ENCODE measurements at regions not wholly inside any gene's neighbourhood (a gene's known extent, or its start where the extent isn't known, plus 50 kb on each side); places are given as distances from the start of the nearest gene placed in this dataset.

DNA sequence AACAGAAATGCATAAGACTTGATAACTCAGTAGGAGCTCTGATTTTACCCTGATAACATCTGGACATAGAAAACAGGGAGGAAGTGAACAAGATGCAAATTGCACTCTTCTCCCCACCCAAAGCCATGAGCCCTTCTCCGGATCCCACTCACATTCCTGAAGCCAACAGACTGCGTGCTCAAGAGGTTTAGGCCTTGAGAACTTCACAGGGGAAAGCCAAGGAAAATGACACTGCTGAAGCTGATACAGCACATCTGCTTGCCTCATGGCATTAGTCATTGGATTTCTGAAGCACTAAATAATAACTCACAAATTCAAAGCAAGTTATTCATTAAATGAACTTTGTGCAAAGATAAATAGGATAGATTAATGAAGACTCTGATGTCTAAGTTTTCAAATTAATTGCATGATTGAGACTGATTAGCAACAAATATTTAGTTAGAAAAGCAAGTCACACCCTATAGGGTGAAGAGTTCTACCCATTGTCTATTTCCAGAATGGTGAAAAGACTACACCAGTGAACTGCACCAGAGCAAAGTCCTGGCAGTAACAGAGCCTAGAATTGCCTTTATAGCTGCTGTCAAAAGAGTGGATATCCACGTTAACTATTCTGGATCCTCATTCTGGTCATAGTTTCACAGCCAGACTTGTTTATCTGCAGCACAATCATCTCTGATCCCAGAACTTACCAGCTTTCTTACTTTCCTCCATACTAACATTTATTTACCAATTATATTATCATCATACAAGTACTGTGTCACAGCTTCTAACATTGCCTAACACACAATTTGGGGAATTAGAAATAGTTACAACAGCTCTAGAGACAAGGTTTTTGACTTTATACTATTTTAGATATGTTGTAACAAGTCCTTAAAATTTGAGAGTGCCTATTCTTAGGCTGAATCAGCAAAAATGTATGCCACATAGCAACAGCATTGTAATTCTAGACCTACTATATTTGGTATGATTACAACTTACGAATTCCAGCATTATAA is 432.1 kb upstream of the RGMB start:
- no peak for TF ChIP-seq POLR2AphosphoS5 (IDR thresholded peaks at IDR 0.05; ENCODE audit: borderline replicate concordance, low read depth, low read length)
- no peak for TF ChIP-seq FOXP2 (optimal IDR thresholded peaks at IDR 0.05; ENCODE audit: control extremely low read depth, extremely low read length, insufficient read depth)

All from SK-N-MC (cell line).